ENCODE measurements at regions not wholly inside any gene's neighbourhood (a gene's known extent, or its start where the extent isn't known, plus 50 kb on each side); places are given as distances from the start of the nearest gene placed in this dataset.
"Not testable (repeated sequence)": the region's sequence is repeated elsewhere in the genome, so short reads cannot be mapped to it uniquely, and the experiment has no call there.

DNA sequence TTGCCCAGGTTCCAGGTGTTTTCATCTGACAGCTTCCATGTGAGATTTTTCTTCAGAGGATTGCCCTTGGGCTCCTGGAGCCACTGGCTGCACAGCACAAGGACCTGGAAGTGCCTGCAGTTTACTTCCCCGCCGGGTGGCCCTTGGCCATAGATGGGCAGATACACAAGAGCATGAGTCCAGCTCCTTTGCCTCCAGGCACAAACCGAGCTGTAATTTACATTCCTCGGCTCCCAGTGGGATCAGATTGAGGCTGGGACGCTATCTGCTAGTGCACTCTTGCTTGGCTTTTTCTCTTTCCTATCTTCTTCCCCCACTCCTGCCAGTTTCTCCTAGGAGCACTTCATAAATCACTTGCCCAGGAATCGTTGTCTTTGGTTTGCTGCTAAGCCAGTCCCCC, 85.4 kb upstream of the RALY start:
- DNase-seq = no peak

DNA sequence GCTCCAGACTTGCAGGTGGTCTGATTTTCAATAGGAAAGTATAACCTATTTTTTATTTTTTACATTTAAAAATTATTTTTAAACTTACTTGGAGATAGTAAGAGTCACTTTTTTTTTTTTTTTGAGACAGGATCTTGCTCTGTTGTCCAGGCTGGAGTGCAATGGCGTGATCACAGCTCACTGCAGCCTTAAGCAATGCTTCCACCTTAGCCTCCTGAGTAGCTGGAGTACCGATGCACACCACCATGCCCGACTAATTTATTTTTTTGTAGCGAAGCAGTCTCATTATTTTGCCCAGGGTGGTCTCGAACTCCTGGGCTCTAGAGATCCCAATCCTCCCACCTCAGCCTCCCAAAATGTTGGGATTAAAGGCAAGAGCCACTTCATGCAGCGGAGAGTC, 84.8 kb upstream of the RALY start:
- DNase-seq = no peak

DNA sequence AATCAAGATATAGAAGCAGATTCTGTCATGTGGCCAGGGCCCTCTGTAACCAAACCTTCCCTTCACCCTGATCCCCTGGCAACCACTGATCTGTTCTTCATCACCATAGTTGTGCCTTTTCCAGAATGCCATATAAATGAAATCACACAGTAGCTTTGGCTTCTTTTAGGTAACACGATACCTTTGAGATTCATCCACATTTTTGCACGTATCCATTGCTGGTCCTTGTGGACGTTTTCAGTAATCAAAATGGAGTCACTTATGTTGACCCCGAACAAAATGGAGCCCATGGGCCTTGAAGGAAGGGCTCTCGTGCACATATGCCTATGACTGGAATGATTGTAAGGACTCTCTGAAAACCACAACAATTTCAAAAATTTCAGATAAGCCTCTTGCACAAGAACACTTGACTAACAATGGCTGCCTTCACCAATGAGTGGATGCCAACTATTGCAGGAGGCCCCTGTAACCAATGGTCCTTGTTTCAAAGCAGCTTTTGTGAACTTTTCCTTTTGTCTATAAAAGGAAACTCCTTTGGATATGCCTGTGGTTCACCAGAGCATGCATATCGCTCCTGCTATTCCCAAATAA, 84.3 kb upstream of the RALY start:
- no peak for DNase-seq

DNA sequence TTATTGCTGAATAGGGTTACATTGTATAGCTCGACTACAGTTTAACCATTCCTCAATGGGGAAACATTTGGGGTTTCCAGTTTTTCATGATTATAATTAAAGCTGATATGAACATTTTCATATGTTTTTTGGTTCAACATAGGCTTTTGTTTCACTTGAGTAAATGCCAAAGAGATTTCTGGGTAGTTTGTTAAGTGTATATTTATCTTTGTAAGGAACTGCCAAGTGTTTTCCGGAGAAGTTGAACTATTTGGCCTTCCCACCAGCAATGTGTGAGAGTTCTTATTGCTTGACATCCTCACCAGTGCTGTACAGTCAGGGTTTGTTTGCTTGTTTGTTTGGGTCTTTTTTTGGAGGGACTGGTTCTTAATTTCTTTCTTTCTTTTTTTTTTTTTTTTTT, 83.7 kb upstream of the RALY start:
- DNase-seq = no peak

DNA sequence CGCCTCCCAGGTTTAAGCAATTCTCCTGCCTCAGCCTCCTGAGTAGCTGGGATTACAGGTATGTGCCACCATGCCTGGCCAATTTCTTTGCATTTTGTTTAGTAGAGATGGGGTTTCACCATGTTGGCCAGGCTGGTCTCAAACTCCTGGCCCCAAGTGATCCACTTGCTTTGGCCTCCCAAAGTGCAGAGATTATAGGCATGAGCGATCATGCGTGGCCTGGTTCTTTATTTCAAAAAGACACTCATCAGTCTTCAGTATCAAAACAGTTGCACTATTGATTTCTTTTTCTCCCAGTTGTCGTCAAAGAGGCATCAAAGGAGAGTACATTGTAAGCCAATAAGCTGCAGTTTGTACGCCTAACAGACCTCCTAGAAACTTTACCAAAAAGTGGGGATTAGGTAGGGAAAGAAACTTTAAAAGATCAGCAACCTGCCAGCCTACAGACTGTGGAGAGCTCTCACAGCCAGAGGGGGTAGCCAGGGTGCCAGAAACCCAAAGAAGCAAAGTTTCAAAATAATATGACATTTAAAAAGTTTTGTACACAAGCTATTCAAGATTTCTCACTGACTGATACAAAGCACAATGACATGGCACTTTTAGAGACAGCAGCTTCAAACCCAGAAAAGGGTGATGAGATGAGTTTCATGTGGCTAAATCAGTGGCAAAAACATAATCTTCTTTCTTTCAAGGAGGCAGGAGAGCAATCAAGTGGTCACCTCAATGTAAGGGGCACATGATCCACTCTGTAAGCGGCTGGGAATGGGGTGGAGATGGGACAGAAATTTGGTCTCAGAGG, 83.0 kb upstream of the RALY start:
- DNase-seq = no peak

DNA sequence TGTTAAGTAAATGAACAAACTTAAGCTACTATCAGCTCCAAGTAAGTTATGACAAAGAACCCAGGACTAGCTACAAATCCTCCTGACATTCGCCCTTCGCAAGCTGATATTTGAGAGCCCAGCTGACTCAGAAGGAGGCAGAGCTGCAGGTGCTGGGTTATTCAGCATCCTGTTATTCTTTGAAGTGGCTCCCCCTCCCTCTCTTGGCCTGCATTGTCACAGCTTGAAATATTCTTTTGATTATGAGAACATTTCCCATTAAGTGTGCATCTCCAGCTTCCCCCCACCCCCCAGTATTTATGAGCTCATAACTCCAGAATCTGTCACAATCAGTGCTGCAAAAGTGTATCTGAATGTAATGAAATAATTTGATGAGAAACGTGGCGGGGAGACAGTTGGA, 78.8 kb upstream of the RALY start:
- DNase-seq = no peak

DNA sequence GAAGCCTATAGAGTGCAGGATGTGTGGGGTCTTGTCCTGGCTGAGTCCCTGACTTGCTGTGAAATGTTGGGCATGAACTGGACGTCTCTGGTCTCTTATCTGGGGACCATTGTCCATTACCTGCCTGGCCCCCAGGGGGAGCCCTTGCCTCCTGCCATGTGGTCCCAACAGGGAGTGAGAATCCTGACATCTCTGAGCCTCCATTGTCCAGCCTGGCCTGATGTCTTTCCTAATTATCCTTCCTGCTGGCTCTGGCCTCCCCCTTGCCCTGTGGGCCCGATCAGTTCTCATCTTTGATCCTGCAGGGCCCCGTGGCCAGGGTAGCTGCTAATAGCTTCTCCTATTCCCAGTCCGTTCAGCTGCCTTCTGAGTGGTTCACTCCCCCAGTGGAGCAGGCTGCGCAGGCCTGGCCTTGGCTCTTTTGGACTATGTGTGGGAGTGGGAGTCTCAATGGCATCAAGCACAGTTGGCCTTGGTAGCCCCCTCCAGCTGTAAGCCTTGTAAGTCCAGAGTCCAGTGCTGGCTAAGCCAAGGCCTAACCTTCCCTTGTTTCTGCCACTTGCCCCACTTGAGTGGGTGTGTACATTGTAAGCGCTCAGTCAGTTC, 77.9 kb upstream of the RALY start:
- DNase-seq = no peak

DNA sequence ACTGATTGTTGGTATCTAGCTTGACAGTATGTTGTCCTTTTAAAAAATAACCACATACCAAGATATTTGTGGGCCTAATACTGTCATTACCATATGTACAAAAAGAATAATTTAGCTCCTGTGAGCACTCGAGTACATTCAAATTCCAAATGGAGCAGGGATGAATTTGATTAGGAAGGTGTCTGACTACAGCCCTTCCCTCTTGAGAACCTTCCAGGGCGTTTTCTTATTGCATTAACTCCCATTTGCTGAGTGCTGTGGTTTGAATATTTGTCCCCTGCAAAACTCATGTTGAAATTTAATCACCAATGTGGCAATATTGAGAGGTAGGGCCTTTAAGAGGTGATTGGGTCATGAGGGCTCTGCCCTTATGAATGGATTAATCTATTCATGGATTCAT, 76.9 kb upstream of the RALY start:
- DNase-seq = no peak

DNA sequence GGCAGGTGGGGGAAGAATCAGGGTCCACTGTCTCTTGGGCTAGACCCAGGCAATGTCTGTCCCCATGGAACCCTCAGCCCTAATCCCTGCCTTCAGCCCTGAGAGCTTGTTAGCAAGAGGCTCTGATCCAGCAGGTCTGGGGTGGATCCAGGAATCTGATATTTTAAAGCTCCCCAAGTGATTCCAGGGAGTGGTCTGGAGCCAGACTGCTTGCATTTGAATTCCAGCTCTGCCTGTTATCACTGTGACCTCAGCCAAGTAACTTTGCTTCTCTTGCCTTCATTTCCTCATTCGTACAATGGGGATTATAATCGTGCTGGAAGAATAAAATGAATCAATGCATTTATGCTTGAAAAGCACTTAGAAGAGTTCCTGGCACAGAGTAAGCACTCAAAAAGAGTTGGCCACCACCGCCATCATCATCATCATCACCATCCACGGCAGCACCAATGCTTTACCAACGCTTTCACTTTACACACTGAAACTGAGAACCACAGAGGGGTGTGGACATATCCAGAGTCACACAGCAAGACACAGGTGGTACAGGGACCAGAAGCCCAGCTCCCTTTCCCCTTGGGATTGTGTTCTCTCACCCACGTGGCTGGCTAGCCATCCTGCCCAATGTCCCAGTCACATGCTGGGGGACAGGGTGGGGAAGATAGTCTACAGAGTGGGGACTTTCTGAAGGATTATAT, 75.7 kb upstream of the RALY start:
- DNase-seq = no peak

DNA sequence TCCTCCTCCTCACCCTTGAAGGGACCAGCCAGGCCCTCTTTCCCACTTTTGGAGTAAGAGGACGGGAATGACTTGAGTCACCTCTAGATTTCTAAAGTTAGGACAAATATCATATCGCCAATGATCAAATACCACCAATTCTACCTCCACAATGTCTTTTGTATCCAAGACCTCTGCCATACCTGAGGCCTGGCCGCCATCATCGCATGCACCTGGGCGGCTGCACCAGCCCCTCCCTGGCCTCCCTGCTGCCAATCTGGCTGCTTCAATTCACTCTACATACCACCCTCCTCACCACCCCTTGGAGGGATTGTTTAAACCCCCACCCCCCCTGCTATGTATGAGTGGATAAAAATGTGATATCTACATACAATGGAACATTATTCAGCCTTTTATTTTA, 75.0 kb upstream of the RALY start:
- no peak for DNase-seq

DNA sequence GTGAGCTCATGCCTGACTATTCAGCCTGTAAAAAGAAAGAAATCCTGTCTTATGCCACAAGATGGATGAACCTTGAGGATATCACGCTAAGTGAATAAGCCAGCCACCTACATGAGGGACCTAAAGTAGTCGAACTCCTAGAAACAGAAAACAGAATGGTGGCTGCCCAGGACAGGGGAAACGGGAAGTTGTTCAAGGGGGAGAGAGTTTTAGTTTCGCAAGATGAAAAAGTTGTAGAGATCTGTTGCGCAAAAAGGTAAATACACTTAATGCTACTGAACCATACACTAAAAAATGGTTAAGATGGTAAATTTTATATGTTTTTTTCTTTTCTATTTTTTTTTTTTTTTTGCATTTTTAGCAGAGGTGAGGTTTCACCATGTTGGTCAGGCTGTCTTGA, 74.1 kb upstream of the RALY start:
- no peak for DNase-seq

DNA sequence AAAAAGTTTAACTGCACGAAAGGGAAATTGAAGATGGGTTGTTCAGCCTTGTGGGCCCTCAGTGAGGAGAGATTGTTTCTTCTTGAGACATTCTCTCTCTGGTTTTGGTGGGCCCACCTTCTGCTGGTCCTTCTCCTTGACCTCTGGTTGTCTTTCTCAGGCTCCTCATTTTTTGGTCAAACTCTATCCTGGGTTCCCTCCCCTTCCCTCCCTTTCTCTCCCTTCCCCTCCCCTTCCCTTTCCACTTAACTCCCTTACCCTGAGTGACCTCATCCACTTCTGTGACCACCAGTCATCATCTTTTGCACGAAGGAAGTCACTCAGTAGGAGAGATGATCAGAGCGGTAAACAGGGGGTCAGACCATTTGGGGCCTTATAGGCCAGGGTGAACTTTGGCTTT, 71.5 kb upstream of the RALY start:
- DNase-seq = no peak

DNA sequence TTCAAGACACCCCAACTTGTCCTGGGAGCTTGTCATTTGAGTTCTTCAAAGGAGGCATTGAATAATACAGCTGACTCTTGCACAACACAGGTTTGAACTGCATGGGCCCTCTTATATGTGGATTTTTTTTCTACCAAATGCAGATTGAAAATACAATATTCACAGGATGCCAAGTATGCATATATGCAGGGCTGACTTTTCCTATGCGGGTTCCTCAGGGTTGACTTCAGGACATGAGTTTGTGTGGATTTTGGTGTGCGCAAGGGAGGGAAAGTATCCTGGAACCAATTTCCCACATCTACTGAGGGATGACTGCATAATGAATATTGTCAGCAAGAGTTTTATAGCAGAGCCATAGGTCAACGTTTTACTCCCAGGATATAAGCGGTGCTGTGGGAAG, 70.0 kb upstream of the RALY start:
- no peak for DNase-seq

DNA sequence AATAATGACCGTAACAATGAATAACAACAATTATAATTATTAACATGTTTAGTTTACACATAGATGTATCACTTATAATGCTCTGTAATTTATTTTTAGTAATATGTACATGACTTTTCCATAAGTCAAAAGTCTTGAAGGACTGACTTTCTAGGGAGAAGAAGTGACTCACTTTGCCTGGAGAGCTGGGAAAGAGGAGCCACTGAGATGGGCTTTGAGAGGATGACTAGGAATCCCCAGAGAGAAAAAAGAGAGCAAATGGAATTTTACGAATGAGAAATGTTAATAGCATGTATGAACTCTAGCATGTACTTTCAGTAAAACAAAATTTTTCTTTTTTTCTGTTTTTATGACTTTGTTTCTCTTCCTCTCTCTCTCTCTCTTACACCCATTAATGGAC, 67.8 kb upstream of the RALY start:
- no peak for DNase-seq

DNA sequence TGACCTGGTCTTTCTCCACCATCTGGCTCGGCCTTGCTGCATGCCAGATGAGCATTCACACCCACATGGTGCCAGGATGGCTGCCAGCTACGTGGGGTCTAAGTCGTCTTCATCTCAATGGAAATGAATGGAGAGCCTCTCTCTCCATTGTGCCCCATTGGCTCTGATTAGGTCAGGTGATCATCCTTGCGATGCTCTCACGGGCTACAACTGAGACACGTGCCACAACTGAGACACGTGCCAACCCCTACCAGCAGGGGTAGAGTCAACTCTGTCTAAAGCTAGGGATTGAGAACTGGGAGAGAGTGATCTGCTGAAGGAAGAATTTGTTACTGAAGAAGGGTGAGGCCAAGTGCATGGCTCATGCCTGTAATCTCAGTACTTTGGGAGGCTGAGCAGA, 67.3 kb upstream of the RALY start:
- no peak for DNase-seq

DNA sequence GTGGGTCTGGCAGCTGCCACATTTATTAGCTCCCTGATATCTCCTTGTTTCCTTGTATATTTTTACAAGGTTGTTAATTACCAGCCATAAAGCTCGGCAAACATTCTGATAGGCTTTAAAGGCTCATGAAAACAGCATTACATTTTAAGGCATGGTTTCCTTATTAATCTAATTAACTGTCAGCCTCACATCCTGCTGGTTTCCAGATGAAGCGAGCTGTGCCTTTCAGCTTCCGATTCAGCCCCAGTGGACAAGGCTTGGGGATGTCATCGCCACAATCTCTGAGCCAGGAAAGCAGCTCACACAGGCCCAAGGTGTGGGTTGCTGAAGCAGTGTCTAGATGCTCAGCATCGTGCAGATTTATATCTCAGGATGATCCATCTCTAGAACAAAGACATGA, 66.0 kb upstream of the RALY start:
- no peak for DNase-seq

DNA sequence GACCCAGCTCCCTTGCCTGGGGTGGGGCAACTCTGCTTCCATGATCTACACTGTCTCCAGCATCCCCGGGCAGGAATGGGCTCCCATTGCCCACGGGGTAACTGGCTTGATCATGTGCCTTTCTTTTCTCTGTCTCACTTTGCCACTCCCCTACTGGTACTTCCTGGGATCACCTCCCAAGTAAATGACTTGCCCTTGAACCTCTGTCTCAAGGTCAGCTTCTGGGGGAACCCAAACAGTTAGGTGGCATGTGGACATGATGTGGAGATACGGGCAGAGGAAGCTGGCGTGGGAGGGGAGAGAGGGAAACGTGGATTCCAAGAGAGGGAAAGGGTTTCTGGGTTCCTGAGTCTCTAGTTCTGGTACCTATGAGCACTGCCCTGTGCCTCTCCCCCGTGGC, 63.8 kb upstream of the RALY start:
- no peak for DNase-seq

DNA sequence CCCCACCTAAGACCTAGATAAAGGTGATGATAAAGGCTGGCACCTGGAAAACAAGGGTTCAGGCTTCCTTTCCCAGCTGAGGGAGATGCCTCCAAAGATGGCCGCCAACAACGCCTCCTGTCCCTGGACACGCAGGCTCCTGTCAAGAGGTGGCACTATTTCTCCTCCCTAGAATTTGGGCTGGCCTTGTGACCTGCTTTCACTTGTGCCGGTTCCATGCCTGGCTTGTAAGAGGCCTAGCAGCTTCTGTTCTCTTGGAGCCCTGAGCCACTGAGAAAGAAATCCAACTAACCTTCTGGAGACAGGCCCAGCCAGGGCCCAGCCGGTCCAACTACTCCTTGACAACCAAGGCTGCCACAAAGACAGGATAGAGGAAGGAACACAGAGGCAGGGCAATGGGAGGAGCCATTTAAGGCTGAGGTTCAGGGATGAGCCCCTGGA, 60.2 kb upstream of the RALY start:
- DNase-seq = peak; percentile 23

DNA sequence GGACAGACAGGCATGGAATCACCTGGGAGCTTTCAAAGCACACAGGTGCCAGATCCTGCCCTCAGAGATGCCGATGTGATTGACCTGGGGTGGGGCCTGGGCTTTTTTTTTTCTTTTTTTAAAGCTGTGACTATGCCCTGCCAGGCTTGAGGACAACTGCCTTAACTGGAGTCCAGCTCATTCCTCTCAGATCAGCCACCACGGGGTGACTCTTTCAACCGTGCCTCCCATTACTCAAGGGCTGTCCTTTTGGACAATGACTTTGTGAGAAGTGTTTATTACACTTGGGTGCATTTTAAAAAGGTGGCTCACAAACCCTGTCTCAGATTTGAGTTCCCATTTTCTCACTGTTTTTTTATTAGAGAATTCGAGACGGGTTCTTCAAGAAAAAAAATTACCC, 57.1 kb upstream of the RALY start:
- no peak for DNase-seq

DNA sequence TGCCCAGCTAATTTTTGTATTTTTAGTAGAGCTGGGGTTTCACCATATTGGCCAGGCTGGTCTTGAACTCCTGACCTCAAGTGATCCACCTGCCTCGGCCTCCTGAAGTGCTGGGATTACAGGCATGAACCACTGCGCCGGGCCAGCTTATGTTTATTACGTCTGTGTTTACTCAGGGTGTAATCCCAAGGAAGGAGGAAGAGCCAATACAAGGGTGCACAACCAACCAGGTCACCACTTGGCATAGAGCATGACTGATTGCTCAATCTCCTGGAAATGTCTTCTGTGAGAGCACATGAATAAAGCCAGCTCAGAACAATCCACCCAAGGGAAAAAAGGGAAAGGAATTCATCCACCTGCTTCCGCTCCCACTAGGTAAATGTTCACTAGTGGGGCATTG, 54.7 kb upstream of the RALY start:
- DNase-seq = not testable (repeated sequence)

DNA sequence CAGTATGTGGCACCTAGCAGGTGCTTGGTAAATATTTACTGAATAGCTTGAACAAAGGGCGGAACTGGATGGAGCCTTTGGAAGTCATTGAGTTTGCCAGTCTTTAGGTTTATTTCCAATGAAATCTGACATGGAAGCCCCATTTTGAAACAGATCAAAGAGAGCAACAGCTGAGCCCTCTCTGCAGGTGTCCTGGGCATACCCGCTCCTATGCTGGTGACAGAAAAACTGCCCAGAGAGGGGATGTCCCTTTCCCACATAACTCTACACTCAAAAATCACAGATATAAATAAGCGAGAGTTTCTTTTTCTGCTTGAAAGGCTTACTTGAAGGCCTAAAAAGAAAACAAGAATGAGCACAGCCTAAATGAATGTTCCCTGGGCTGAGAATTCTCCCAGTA, 53.0 kb upstream of the RALY start:
- DNase-seq = no peak
